WERI-Rb-1 (cell line): ENCODE measurements at regions not wholly inside any gene's neighbourhood (a gene's known extent, or its start where the extent isn't known, plus 50 kb on each side); places are given as distances from the start of the nearest gene placed in this dataset.

ENCODE experiments used
- DNase-seq: peaks from one replicate; pipeline ENCODE4 v3.0.0-alpha.2; 2020
- H3K27ac ChIP-seq: fragments of 250-450 bp; sonication (Bioruptor Pico); 2 replicates; pipeline ENCODE4 v1.5.1; 2020; ENCODE audit warnings: mild to moderate bottlenecking, moderate library complexity
- H3K27me3 ChIP-seq: fragments of 250-450 bp; sonication (Bioruptor Pico); 2 replicates; pipeline ENCODE4 v1.5.1; 2021; ENCODE audit warnings: mild to moderate bottlenecking, low read depth, moderate library complexity; ENCODE audit not compliant: insufficient read depth, severe bottlenecking
- H3K36me3 ChIP-seq: fragments of 250-450 bp; sonication (Bioruptor Pico); 2 replicates; pipeline ENCODE4 v1.5.1; 2020; ENCODE audit warnings: mild to moderate bottlenecking, moderate library complexity
- H3K4me3 ChIP-seq: 2 replicates; pipeline ENCODE4 v1.5.1; 2011; ENCODE audit warnings: low read depth, mild to moderate bottlenecking, control low read depth, low read length
- H3K9me3 ChIP-seq: fragments of 250-450 bp; sonication (Bioruptor Pico); 2 replicates; pipeline ENCODE4 v1.5.1; 2021; ENCODE audit warnings: mild to moderate bottlenecking, moderate library complexity; ENCODE audit not compliant: severe bottlenecking
- TF ChIP-seq, protein P1 (sequence below): IDR thresholded peaks from 2 replicates; pipeline ENCODE4 v1.5.1; 2011; ENCODE audit warnings: low read depth, mild to moderate bottlenecking, control low read depth, inconsistent platforms, low read length

DNA sequence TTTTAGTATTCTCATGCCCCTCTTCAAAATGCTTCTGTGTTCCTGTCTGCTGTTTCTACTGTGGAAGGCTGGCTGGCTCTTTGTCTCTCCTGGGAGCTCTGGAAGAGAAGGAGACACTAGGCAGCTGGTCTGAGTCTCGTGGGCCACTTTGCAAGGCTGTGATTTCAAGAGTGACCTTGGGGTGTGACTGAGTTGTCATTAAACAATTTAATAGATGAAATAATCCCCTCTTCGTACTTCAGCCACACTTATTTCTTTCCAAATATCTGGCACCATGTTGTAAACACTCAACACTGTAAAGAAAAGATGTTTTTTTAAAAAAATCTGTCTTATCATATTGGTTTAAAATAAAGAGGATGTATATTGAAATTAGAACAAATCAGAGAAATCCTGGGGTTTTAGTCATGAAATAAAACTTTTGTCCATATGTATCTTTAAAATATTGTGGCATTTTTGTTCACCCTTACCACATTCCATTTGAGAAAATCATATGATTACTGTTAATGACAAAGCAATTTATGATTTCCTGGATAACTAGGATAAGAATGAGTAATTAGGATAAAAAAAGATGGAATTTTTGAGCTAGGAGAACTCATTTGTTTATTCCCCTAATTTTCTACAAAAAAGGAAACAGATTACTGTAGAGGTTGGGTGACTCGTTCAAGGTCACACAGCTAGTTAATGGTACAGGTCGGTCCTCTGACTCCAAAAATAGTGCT is 200.8 kb downstream of the MAT2B start:
- no peaks in the 10 kb centered on the region for H3K9me3 ChIP-seq
- no peak overlapping the region for H3K4me3 ChIP-seq
- DNase-seq = no peak
- H3K27ac ChIP-seq = no peak overlapping the region
- no peaks in the 10 kb centered on the region for H3K36me3 ChIP-seq
- TF ChIP-seq, protein P1, sequence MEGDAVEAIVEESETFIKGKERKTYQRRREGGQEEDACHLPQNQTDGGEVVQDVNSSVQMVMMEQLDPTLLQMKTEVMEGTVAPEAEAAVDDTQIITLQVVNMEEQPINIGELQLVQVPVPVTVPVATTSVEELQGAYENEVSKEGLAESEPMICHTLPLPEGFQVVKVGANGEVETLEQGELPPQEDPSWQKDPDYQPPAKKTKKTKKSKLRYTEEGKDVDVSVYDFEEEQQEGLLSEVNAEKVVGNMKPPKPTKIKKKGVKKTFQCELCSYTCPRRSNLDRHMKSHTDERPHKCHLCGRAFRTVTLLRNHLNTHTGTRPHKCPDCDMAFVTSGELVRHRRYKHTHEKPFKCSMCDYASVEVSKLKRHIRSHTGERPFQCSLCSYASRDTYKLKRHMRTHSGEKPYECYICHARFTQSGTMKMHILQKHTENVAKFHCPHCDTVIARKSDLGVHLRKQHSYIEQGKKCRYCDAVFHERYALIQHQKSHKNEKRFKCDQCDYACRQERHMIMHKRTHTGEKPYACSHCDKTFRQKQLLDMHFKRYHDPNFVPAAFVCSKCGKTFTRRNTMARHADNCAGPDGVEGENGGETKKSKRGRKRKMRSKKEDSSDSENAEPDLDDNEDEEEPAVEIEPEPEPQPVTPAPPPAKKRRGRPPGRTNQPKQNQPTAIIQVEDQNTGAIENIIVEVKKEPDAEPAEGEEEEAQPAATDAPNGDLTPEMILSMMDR = no peak
- H3K27me3 ChIP-seq = no peaks in the 10 kb centered on the region

DNA sequence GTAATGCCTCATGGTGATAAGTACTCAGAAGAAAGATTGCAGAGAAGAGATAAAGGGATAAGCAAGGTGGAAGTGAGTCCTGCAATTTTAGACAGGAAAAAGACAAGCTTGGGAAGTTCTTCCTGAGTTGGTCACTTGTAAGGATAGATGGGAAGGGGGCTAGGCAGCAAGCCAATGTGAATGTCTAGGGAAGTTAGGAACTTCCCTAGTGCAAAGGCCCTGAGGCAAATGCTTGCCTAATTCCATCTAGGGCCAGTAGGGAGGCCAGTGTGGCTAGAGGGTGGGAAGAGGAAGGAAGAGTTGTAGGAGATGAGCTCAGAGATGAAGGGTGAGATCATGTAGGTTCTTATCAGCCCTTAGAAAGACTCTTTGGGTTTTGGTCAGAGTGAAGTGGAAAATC is 206.6 kb downstream of the MAT2B start:
- DNase-seq = no peak
- H3K27ac ChIP-seq = no peak overlapping the region
- TF ChIP-seq, protein P1 = no peak

DNA sequence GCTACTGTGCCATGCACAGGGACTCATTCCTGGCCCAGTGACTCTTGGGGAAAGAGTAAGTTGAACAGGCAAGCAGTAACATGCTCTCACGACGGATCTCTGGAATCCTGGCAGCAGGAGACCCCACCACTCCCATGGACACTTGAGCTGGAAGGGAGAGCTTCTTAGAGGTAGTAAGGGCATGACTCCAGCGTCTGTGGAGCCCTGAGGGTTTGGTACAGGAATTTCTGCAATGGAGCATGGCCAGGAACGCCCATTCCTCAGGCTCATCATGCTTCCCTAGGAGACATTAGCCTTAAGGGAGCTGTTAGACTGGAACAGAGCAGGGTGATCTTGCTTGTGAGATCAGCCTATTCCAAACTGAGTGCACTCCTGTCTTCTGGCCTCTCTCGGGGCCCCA is 212.9 kb downstream of the MAT2B start:
- Histone ChIP-seq H3K27me3 (no peaks in the 10 kb centered on the region), H3K4me3 (no peak overlapping the region), H3K9me3 (no peaks in the 10 kb centered on the region), H3K36me3 (no peaks in the 10 kb centered on the region), H3K27ac (no peak overlapping the region)
- TF ChIP-seq, protein P1 = no peak
- no peak for DNase-seq

More for the DNA sequence above, 206.6 kb downstream of the MAT2B start:
- no peaks in the 10 kb centered on the region for H3K27me3 ChIP-seq
- no peaks in the 10 kb centered on the region for H3K9me3 ChIP-seq
- no peaks in the 10 kb centered on the region for H3K36me3 ChIP-seq
- no peak overlapping the region for H3K4me3 ChIP-seq

DNA sequence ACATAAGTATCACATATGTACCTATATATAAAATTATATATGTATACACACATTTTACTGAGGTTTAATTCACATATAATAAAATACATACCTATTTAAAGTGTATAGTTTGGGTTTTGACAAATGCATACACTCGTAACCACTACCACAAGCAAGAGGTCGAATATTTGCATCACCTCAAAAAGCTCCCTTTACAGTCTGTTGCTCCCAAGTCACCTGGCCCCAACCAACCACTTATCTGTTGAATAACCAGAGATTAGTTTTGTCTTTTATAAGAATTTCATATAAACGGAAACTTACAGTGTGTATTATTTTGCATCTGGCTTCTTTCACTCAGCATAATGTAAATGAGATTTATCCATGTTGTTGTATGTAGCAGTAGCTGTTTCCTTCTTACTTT is 218.9 kb downstream of the MAT2B start:
- TF ChIP-seq, protein P1 = no peak
- H3K4me3 ChIP-seq = no peak overlapping the region
- no peaks in the 10 kb centered on the region for H3K36me3 ChIP-seq
- no peaks in the 10 kb centered on the region for H3K27me3 ChIP-seq
- no peak for DNase-seq
- no peak overlapping the region for H3K27ac ChIP-seq
- H3K9me3 ChIP-seq = no peaks in the 10 kb centered on the region

DNA sequence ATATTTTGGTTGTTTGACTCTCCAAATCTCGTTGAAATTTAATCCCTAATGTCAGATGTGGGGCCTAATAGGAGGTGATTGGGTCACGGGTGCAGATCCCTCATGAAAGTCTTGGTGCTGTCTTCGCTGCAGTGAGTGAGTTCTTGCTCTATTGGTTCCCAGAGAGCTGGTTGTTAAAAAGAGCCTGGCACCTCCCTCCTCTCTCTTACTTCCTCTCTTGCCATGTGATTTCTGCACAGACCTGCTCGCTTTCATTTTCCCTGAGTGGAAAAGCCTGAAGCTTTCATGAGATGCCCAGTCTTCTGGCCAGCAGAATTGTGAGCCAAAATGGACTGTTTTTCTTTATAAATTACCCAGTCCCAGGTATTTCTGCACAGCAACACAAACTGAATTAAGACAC is 221.6 kb downstream of the MAT2B start:
- Histone ChIP-seq H3K9me3 (no peaks in the 10 kb centered on the region), H3K4me3 (no peak overlapping the region), H3K27me3 (no peaks in the 10 kb centered on the region), H3K36me3 (no peaks in the 10 kb centered on the region), H3K27ac (no peak overlapping the region)
- no peak for DNase-seq
- TF ChIP-seq, protein P1 = no peak
